HEK293T (cell line): ENCODE measurements at regions not wholly inside any gene's neighbourhood (a gene's known extent, or its start where the extent isn't known, plus 50 kb on each side); places are given as distances from the start of the nearest gene placed in this dataset.

Experiments
- CTCF ChIA-PET: fragments of 350-600 bp; formaldehyde crosslinking; extraction: SDS; loops from one replicate; lab custom pipeline; 2021; ENCODE audit warnings: antibody characterized with exemption, inconsistent platforms; lab: Yijun Ruan, JAX
- POLR2A ChIA-PET: fragments of 350-600 bp; formaldehyde crosslinking; extraction: SDS; loops from one replicate; lab custom pipeline; 2020; ENCODE audit warnings: antibody characterized with exemption, inconsistent platforms; lab: Yijun Ruan, JAX
- DNase-seq: peaks from one replicate; pipeline ENCODE4 v3.0.0; 2012; ENCODE audit warnings: mixed read lengths; ENCODE audit errors: extremely low spot score
- ARNT ChIP-seq: fragments of 450-650 bp; IDR thresholded peaks from 2 replicates; pipeline ENCODE4 v1.6.1; 2017; ENCODE audit warnings: mild to moderate bottlenecking
- BHLHE40 ChIP-seq: fragments of 450-650 bp; IDR thresholded peaks from 2 replicates; pipeline ENCODE4 v1.6.1; 2016; ENCODE audit warnings: mild to moderate bottlenecking, moderate library complexity, borderline replicate concordance
- CTBP1 ChIP-seq: fragments of 450-650 bp; IDR thresholded peaks from 2 replicates; pipeline ENCODE4 v1.6.1; 2016; ENCODE audit warnings: borderline replicate concordance
- ELF4 ChIP-seq: fragments of 450-650 bp; IDR thresholded peaks from 2 replicates; pipeline ENCODE4 v1.6.1; 2017; ENCODE audit warnings: antibody characterized with exemption
- FOXA1 ChIP-seq: fragments of 450-650 bp; IDR thresholded peaks from 2 replicates; pipeline ENCODE4 v1.6.1; 2016; ENCODE audit warnings: mild to moderate bottlenecking
- FOXK2 ChIP-seq: fragments of 450-650 bp; IDR thresholded peaks from 2 replicates; pipeline ENCODE4 v1.6.1; 2016; ENCODE audit warnings: mild to moderate bottlenecking
- FOXM1 ChIP-seq: fragments of 450-650 bp; IDR thresholded peaks from 2 replicates; pipeline ENCODE4 v1.6.1; 2017; ENCODE audit warnings: mild to moderate bottlenecking, borderline replicate concordance
- HDGF ChIP-seq: fragments of 450-650 bp; IDR thresholded peaks from 2 replicates; pipeline ENCODE4 v1.6.1; 2017; ENCODE audit warnings: antibody characterized with exemption, borderline replicate concordance
- L3MBTL2 ChIP-seq: fragments of 450-650 bp; conservative IDR thresholded peaks from 2 replicates; pipeline ENCODE4 v1.6.1; 2016; ENCODE audit warnings: mild to moderate bottlenecking
- LEF1 ChIP-seq: fragments of 450-650 bp; IDR thresholded peaks from 2 replicates; pipeline ENCODE4 v1.6.1; 2017; ENCODE audit warnings: mild to moderate bottlenecking, borderline replicate concordance
- NFRKB ChIP-seq: fragments of 450-650 bp; IDR thresholded peaks from 2 replicates; pipeline ENCODE4 v1.6.1; 2016; ENCODE audit warnings: mild to moderate bottlenecking, moderate library complexity
- PKNOX1 ChIP-seq: fragments of 450-650 bp; IDR thresholded peaks from 2 replicates; pipeline ENCODE4 v1.6.1; 2016
- SP1 ChIP-seq: fragments of 450-650 bp; IDR thresholded peaks from 2 replicates; pipeline ENCODE4 v1.6.1; 2017
- SUZ12 ChIP-seq: fragments of 450-650 bp; IDR thresholded peaks from 2 replicates; pipeline ENCODE4 v1.6.1; 2016; ENCODE audit warnings: mild to moderate bottlenecking
- TARDBP ChIP-seq: fragments of 450-650 bp; IDR thresholded peaks from 2 replicates; pipeline ENCODE4 v1.6.1; 2016
- ZNF384 ChIP-seq: fragments of 450-650 bp; IDR thresholded peaks from 2 replicates; pipeline ENCODE4 v1.6.1; 2016

- TF ChIP-seq LEF1 (no peak), HDGF (no peak), SUZ12 (no peak), TARDBP (no peak), FOXK2 (no peak), ZNF384 (no peak), CTBP1 (no peak), BHLHE40 (no peak), FOXA1 (no peak), PKNOX1 (no peak), NFRKB (no peak)
- ChIA-PET CTCF (no interaction called here), POLR2A (no interaction called here)
- DNase-seq = no peak
These were observed 461.9 kb upstream of the KLF6 start for GRCh38 chr10:4246881-4247358.

GRCh38 chr10:4243651-4244050, 458.6 kb upstream of the KLF6 start:
- TF ChIP-seq SP1 = no peak
- TF ChIP-seq BHLHE40 = no peak
- no peak for TF ChIP-seq FOXM1
- no peak for TF ChIP-seq SUZ12
- TF ChIP-seq ARNT = no peak
- no peak for TF ChIP-seq ZNF384
- TF ChIP-seq FOXK2 = no peak
- no peak for TF ChIP-seq CTBP1
- TF ChIP-seq HDGF = no peak
- TF ChIP-seq PKNOX1 = no peak
- TF ChIP-seq NFRKB = no peak
- TF ChIP-seq FOXA1 = no peak
- TF ChIP-seq ELF4 = no peak
- TF ChIP-seq L3MBTL2 = no peak
- TF ChIP-seq TARDBP = no peak
- no peak for TF ChIP-seq LEF1
- POLR2A ChIA-PET = interaction anchor here (1.0 kb wide), 1 partner anchor 12 kb away, joined by 3 read pairs; no protein-coding TSS in a partner anchor
- DNase-seq = no peak
- CTCF ChIA-PET = interaction anchor here (0.6 kb wide), 1 partner anchor 25 kb away, joined by 3 read pairs; no protein-coding TSS in a partner anchor

- ChIA-PET CTCF (interaction anchor here (0.6 to 0.7 kb wide), 3 partner anchors 25 to 118 kb away, joined by 3 to 10 read pairs (median 3); no protein-coding TSS in a partner anchor), POLR2A (interaction anchor here (1.0 kb wide), 1 partner anchor 12 kb away, joined by 3 read pairs; no protein-coding TSS in a partner anchor)
- no peak for DNase-seq
- no peak for TF ChIP-seq FOXA1
- TF ChIP-seq CTBP1 = no peak
- no peak for TF ChIP-seq HDGF
- no peak for TF ChIP-seq ARNT
- TF ChIP-seq NFRKB = no peak
These were observed 458.2 kb upstream of the KLF6 start for GRCh38 chr10:4243169-4243568.

- POLR2A ChIA-PET = interaction anchor here (1.0 kb wide), 1 partner anchor 13 kb away, joined by 3 read pairs; no protein-coding TSS in a partner anchor
- CTCF ChIA-PET = interaction anchor here (0.6 to 0.7 kb wide), 2 partner anchors 102 to 119 kb away, joined by 3 to 10 read pairs; no protein-coding TSS in a partner anchor
- no peak for DNase-seq
- TF ChIP-seq LEF1 (no peak), SP1 (no peak), BHLHE40 (no peak), SUZ12 (no peak), HDGF (no peak), ZNF384 (no peak), ELF4 (no peak), TARDBP (no peak), PKNOX1 (no peak), NFRKB (no peak), FOXM1 (no peak), FOXA1 (no peak), ARNT (no peak), CTBP1 (no peak)
These were observed 457.6 kb upstream of the KLF6 start for GRCh38 chr10:4242561-4243035.

GRCh38 chr10:4241724-4242345, 456.8 kb upstream of the KLF6 start:
- ChIA-PET POLR2A (no interaction called here), CTCF (no interaction called here)
- TF ChIP-seq CTBP1 = no peak
- TF ChIP-seq FOXM1 = no peak
- TF ChIP-seq LEF1 = no peak
- DNase-seq = no peak

GRCh38 chr10:4240608-4241197, 455.7 kb upstream of the KLF6 start:
- ChIA-PET CTCF (no interaction called here), POLR2A (no interaction called here)
- TF ChIP-seq ZNF384 = no peak
- TF ChIP-seq HDGF = no peak
- no peak for TF ChIP-seq SP1
- no peak for TF ChIP-seq LEF1
- no peak for TF ChIP-seq BHLHE40
- TF ChIP-seq CTBP1 = no peak
- TF ChIP-seq PKNOX1 = no peak
- no peak for TF ChIP-seq TARDBP
- no peak for TF ChIP-seq SUZ12
- TF ChIP-seq ELF4 = no peak
- TF ChIP-seq FOXM1 = no peak
- no peak for TF ChIP-seq FOXK2
- no peak for DNase-seq
